HG02610 (cell line): ENCODE measurements at regions not wholly inside any gene's neighbourhood (a gene's known extent, or its start where the extent isn't known, plus 50 kb on each side); places are given as distances from the start of the nearest gene placed in this dataset.
"Not testable (repeated sequence)": the region's sequence is repeated elsewhere in the genome, so short reads cannot be mapped to it uniquely, and the experiment has no call there.

Experiments used
- ATAC-seq: cut with Tn5 transposase; IDR thresholded peaks from one replicate; pipeline ENCODE4 v1.9.1; 2021; ENCODE audit warnings: mild to moderate bottlenecking, moderate library complexity; ENCODE audit not compliant: unreplicated experiment

DNA sequence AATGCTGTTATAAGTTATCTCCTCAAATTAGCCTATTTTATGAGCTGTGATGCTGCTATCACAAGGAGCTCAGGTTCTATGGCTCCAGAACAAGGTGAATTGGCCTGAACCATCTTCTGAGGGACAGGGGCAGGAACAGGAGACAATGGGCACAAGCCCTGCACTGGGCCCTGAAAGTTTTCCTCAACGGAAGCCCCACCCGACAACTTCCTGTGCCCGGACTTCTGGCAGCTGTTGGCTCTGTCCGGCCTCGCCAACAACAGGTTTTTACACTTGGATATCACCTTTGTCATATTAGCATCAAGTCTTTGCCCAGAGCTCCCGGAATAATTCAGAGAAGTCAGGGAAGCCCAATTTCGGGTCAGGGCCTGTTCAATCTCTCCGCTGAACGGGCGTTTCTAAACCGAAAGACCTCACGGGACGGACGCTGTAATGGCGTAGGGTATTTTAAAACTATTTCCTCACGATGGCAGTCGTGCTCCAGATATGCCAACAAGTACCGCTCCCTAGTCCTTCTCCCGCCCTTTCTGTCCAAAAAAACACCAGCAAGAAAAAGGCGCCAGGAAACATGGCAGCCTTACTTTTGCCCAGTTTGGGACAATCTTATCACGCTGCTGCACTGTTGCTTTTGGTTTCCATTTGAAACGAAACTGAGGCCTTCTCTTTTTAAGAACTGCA lies 201.0 kb upstream of the STK26 start:
- no peak for ATAC-seq

DNA sequence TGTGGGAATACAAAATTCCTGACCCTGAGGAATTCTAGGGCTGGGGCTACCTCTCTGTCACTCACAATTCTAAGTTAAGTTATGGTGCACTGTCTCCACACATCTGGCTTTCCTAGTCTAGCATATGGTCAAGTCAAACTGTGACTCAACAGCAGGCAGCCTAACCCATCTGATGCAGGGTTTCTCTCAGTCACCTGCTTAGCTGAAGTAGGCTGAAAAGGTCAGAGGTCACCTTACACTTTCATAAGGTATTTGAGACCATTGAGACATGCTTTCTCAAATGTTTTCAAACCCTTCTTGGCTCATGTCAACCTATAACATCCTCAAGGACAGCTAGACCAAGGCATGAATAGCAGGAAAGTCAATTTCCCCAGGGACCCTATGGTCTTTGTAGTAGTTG lies 196.5 kb upstream of the STK26 start:
- no peak for ATAC-seq

DNA sequence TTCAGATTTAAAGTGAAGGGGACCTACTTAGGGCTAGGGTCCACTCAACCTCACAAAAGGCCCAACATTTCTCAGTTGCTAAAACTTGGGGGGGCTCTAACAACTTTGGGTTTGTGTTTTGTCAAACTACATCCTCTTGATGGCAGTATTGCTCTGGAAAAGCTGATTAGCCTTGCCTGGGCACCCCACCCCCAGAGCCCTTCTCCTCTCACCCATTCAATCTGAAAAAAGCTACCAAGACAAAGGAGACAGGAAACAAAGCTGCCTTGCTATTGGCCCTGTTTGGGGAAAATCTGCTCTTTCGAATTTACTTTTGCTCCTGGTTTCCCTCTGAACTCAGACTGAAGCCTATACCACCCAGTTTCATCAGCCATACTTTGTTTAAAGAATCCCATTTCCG lies 195.2 kb upstream of the STK26 start:
- peak; percentile 65 for ATAC-seq

DNA sequence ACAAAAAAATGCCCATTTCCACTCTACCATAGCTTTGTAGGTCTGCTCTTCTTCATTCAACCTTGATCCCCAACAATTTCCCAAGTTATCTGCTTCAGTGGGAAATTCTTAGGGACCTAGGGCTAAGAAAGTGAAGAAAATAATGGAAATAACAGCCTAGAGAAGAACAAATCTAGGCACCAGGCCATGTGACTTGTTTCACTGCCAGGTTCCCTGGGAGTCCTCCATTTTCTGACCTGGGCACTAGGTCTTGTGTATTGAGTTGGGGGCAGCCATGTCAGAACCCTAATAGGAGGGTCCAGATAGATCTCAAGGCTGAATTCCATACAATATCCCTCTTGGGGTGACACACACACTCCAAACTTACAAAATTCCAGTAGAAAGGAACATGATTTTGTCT lies 194.6 kb upstream of the STK26 start:
- no peak for ATAC-seq

DNA sequence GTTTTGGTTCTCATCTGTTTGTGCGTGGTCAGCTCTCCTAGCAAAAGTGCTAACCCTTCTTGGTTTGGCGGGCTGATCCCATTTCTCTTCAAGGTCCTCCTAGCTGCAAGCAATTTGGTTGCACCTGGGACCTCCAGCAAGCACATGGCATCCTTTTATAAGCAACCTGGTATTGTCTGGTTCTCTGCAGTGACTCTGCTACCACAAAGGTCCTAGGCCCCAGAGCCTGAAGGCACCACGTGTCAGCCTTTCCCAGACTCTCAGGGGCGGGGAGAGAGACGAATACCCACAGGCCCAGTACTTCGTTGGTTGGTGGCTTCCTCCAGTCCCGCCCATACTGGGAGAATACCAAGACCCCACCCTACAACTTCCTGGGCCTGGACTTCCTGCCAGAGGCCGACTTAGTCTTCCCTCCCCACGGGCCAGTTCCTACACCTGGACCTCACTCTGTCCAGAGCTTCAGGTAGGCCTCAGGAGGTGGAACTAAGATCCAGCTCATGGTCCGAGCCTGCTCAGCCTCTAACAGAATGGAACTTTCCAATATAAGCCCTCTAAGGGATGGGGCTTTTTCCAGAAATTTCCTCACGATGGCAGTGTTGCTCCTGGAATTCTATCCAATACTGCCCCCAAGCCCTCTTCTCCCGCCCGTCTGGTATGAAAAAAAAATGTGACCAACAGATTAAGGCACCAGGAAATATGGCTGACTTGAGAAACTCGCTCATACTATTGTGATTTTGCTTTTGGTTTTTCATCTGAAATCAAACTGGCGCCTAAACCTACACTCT lies 192.5 kb upstream of the STK26 start:
- peak; percentile 88 for ATAC-seq

DNA sequence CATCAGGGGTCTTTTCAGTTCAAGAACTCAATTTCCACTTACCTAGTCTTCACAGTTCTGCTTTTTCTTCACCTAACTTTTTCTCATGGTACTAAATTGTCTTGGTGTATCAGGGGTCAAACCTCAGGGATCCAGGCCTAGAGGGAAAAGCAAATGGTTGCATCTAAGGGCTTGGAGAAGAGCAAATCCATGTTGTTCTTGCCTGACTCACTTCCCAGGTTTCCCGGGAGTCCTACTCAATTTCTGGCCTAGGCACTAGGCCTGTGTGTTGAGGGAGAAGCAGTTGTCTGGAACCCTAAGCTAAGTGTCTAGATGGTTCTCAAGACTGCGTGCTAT lies 191.9 kb upstream of the STK26 start:
- ATAC-seq, result no peak

DNA sequence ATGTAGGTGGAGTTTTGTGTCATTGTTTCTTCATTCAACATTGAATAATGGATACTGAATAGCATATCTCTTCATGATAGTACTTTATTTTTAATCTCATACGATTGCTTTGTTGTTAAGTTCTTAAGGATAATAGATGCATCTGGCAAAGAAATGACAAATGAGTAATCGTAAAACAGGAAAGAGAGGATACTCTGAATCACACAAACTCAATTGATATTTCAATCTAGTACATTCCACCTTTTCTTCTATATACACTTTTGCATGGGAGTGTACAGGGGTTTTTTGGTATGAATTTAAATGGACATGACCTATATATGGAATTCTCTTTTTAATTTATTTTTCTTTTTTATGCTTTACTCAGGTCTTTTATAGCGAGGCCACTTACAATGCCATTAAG lies 186.9 kb upstream of the STK26 start:
- no peak for ATAC-seq

DNA sequence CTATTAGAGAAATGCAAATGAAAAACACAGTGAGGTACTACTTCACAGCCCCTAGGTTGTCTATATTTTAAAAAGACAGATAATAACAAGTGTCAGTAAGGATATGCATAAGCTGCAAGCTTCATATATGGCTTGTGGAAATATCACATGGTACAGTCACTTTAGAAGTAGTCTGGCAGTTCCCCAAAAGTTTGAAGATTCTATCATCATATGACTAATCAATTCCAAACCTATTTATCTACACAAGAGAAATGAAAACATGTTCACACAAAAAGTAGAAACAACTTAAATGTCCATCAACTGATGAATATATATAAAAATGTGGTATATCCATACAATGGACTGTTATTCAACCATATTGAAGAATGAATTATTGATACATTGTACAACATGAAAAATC lies 185.8 kb upstream of the STK26 start:
- peak; percentile 45 for ATAC-seq

DNA sequence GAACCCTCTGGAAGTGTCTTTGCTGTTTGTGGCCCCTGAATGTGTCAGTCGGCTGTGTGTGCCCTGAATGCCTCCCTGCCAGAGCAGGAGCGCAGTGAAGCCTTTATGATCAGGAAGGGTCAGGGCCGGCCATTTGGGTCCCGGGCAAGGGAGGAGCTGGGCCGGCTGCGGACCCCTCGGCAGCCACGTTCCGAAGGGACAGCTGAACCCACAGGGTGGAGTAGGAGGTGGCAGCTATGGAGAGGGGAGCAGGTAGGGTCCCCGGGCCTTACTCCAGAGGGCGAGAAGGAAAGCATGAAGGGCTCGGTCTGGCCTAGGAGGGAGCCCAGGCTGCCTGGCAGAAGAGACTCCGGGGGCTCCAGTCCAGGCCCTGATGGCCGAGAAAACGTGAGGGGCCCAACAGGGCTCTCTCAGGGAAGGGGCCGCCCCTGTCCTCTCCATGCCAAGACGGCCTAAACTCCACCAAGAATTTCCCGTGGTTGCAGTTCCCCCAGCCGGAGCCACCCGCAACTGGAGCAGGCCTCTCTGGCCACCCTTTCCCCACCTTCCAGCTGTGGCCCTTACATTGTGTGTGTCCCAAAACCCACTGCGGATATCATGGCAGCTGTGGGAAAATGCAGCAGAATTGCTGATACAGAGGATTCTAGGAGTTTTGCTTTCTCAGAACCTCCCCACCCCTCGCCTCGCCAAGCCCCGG lies 182.2 kb upstream of the STK26 start:
- ATAC-seq, result peak; percentile 20

DNA sequence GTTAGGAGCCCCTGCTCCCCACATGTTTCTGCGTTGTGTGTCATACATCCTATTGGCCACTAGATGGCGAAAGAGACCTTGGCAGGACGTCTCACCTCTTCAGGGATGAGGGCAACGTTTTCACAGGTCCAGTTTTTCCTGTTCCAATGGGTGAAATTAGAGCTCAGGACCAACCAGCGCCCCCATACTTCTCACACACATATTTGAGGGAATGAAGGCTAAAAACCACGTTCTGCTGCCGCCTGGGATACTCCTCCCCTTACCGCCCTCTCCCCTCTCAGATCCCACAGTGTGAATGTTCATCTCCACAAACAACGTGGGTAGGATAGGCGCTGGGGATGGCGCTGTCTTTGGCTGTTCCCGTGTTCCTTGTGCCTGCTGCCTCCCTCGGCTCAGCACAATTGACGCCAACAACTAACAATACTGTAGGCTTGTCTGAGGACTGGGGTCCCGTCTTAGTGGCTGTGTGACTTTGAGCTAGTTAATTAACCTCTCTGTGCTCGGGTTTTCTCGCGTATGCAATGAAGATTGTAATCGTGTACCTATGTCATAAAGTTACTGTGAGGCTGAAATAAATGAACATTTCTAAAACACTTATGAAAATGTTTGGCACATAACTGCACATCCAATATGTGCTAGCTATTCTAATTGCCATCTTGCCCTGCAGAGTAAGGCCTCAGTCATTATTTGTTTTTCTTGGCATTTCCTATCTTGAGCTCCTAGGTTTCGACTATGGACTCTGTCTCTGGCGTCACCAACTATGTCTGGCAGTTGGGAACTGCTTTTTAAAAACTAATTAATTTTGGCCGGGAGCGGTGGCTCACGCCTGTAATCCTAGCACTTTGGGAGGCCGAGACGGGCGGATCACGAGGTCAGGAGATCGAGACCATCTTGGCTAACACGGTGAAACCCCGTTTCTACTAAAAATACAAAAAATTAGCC lies 181.3 kb upstream of the STK26 start:
- ATAC-seq, result peak; percentile 61

DNA sequence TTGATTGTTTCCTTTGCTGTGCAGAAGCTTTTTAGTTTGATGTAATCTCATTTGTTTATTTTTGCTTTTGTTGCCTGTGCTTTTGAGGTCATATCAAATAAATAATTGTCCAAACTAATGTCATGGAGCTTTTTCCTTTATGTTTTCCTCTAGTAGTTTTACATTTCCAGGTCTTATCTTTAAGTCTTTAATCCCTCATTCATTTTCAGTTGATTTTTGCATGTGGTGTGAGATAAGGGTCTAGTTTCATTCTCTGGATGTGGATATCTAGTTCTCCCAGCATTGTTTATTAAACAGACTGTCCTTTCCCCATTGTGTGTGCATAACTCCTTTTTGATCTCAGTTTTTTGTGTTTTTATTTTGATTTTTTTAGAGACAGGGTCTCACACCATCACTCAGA lies 179.1 kb upstream of the STK26 start:
- ATAC-seq, result no peak

DNA sequence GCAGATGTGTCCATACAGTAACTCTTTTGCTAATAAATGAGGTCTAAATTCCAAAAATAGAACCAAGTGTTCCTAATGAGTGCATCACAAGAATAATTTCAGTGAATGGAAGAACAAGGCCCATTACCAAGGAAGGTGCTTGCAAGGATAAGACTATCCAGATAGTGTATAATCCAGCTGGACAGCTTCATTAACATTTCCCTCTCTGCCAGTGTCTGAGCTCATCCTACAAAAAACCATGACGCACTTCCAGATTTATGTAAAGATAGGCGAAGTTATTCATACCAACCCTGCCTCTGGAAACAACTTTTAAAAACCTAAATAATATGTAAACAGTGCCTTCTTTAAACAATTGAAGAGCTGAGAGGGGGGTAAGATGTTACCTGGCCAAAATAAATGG lies 177.9 kb upstream of the STK26 start:
- ATAC-seq, result no peak

DNA sequence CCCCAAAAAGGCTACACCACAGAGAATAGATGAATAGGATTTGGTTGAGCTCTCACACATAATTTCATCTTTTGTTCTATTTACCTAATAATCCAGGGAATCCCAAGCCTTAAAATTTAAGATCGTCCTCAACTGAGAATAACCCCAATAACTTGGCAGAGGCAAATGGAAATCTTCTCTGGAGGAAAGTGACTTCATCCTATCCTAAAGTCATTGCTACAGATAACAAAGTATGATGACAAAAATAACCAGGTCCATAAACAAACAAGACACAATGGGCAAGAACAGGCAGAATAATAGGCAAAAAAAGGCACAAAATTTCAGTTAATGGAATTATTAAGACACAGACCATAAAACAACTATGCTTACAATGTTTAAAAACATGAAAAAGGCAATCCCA lies 177.3 kb upstream of the STK26 start:
- no peak for ATAC-seq

DNA sequence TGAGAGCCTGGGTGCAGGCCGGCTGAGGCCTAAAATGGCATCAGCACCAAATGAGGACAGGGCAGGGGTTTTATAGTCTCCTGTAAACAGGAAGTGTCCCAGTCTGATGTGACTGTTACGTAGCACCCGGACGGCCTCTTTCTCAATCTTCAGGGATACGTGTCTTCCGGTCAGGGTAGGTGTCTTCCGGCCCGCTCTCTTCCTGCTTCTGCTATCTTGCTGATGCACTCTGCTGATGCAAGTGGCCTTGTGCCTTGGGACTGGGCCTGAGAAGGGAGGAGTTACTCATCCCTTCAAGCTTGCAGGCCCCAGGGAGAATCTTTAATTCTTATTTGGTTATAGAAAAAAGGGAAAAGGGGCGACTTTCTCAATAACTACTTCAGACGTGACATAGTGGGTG lies 172.1 kb upstream of the STK26 start:
- ATAC-seq, result not testable (repeated sequence)

DNA sequence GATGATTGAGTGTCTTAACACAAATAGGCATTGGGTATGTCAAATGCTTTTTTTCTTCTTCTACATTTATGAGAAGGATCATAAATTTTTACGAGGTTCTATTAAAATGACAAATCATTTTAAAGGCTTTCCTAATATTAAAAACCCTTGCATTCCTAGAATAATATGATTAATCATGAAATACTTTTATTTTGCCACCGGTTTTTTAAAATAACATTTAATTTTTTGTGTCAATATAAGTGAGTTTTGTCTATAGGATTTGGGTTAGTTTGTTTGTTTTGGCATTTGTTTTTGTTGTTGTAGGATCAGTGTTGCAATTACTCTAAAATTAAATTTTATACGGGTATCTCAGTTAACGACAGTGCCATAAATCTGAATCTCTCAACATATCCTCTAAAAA lies 169.7 kb upstream of the STK26 start:
- ATAC-seq, result no peak

DNA sequence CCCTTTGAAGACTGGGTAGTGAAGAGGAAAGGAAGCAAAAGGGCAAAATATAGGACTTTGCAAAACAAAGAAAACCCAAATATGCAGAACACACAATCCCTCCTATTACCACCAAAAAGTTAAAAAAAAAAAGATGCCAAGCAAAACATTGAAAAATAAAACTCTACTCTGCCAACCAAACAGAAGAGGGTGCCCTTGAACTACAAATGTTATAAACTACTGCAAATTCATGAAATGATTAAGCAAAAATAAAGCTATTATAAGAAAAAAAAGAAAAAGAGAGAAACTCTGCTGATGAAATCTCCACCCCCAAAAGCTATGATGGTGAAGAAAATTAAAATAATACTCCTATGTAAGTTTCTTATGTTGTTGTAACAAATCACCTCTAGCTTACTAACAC lies 168.5 kb upstream of the STK26 start:
- ATAC-seq, result no peak

DNA sequence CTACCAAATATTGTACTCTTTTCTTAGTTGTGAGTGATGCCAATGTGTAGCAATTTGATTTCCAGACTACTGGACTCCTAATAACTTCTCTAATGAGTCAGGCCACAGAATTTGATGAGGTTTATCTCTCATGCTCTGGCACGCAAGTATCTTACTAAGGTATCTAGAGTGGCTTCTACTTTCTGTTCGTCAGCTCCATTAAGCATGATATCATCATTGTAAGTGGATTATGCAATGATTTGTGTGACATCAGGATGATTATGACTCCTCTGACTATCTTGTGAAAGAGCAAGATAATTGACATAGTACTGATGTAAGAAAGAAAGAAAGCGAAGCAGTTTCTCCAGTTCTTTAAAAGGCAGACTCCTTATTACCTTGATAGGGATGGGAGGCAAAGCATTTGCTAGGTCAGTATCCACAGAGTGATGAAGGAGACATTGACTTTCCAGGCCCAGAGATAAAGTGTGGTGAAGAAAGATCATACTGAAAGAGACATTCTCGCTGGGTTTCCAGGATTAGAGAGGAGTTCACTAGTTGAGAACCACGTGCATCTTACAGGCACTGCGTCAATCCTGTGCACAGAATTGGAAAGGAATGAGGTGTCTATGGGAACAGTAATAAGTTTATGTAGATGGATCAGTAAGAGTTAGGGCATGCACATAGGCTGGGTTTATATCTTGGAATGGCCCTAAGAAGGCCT lies 161.9 kb upstream of the STK26 start:
- no peak for ATAC-seq

DNA sequence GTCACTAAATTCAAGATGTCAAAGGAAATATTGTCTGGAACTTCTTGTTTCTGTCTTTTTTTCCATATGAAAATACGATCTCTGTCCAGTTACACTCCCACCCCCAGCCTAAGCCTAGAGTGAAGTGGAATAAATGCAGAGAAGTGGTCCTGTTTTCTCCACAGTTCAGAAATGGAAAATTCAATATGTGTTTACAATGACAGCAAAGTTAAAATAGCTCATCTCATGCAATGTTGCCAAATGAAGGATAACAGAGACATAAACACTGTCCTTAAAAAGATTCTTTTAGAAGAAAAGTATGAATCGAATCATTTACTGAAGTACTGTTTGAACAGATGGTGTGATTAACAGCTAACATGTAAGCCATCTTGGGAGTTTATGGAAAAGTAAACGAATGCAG lies 160.8 kb upstream of the STK26 start:
- no peak for ATAC-seq

DNA sequence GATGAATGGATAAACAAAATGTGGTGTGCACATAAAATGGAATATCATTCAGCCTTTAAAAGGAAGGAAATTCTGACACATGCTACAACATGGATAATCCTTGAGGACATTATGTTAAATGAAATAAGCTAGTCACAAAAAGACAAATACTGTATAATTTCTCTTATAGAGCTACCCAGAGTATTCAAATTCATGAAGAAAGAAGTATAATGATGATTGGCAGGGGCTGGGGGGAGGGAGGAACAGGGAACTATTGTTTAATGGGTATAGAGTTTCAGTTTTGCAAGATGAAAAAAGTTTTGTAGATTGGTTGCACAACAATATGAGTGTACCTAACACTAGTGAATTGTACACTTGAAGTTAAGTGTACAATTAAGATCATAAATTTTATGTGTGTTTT lies 153.9 kb upstream of the STK26 start:
- no peak for ATAC-seq

DNA sequence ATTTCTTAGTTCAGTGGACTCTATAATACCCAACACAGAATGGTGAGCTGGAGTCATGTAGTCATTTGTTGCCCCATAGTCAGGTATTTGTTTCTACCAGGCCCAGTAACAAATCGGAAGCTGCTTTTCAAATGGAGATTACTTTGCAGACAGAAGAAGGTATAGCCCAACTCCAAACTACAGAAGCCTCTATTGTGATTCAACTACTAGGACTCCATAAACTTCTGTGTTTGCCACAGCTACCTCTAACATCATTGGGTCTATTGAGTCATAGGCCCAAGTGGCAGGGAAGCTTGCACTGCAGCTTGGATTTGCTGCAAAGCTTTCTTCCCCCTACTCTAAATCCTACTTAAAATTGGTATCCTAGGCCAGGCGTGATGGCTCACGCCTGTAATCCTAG lies 148.8 kb upstream of the STK26 start:
- no peak for ATAC-seq

DNA sequence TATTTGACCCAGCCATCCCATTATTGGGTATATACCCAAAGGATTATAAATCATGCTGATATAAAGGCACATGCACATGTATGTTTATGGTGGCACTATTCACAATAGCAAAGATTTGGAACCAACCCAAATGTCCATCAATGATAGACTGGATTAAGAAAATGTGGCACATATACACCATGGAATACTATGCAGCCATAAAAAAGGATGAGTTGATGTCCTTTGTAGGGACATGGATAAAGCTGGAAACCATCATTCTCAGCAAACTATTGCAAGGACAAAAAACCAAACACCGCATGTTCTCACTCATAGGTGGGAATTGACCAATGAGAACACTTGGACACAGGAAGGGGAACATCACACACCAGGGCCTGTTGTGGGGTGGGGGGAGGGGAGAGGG lies 147.3 kb upstream of the STK26 start:
- not testable (repeated sequence) for ATAC-seq
